NCI-H510A treated with DMSO at 0.1 percent for 48 hours (cell line): ENCODE measurements at regions not wholly inside any gene's neighbourhood (a gene's known extent, or its start where the extent isn't known, plus 50 kb on each side); places are given as distances from the start of the nearest gene placed in this dataset.

Experiments used
- DNase-seq: peaks from one replicate; lab custom pipeline; 2025; lab: John Stamatoyannopoulos, UW

GRCh38 chr17:70654706-70655105 is 485.4 kb downstream of the KCNJ2 start:
- DNase-seq = no peak

DNA sequence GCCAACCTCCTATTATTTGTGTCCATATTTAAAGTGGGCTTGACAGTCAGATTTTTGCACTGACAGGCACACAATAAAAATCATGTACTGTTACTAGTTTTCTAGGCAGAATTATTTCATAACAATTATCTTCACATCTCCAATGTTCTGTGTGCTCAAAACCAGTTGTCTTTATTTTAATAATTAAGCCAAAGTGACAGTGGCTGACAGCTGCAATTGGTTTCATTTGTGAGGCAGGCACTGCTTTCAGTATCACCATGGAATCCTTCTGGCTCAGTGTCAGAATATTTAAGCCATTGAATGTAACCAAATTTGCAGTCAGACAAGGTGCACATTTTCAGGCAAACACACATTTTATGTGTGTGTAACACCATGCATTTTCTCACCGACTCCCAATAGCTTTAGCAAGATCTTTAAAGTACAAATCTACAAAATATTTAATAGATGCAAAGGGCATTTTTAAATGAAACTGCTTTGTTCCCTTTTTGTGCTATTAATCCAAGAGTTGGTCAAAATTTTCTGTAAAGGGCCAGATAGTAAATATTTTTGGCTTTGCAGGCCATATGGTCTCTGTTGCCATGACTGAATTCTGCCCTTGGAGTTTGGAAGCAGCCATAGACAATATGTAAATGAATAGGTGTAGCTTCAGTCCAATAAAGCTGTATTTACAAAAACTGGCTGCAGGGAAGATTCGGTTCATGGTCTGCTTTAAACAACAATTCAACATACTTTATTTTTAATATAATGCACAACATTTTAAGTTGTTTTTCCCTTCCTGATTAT is 486.0 kb downstream of the KCNJ2 start:
- DNase-seq = no peak

GRCh38 chr17:70658317-70658716 is 489.0 kb downstream of the KCNJ2 start:
- no peak for DNase-seq

DNA sequence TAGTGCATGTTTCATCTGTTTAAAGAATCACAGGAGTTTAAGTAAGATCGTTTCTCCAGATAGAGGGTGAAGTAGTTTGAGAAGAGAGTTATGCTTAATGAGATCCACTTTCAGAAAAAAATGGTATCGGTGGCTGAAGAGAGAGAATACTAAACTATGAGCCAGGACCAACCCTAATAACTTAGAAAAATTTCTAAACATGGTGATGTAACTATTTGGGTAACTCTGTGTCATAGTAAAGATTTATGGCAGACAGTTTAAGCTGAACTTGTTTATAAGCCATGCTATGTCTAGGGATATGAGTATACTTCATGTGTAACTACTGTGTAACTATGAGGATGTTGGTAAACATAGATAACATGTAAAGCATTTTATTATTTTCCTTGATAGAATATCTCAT is 489.5 kb downstream of the KCNJ2 start:
- DNase-seq = no peak

GRCh38 chr17:70661342-70662222 is 492.2 kb downstream of the KCNJ2 start:
- peak; percentile 98 for DNase-seq

DNA sequence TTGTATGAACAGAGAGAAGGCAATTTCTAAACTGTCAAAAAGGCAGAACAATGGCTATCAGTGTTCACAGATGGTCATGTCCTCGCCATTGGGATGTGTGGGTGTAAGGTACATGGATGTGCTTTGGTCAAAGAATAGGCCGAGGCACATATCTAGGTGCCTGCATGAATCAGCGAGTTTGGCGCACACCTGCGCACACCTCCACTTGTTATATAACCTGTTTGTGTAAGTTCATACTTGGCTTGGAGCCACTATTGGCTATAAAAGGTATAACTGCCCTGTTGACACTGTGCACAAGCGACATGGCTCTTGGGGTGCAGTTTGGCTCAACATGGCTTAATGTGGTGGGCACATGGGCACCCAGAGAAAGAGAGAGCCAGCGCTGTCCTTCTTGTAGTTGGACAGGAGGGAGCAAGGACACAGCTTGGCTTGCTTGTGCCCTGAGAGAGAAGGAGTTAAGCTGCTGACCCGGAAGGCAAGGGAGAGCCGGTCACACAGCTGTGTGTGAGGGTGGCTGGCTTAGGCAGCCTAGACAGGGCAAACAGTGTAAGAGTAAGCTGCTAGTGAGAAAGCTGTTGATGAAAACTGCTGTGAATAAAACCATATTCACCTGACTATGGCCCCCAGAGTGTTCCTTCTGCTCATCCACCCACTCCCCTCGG is 499.1 kb downstream of the KCNJ2 start:
- peak; percentile 87 for DNase-seq

- DNase-seq = no peak
Observed at GRCh38 chr17:70668938-70669778, 499.8 kb downstream of the KCNJ2 start.

GRCh38 chr17:70674061-70674460 is 504.7 kb downstream of the KCNJ2 start:
- no peak for DNase-seq

DNA sequence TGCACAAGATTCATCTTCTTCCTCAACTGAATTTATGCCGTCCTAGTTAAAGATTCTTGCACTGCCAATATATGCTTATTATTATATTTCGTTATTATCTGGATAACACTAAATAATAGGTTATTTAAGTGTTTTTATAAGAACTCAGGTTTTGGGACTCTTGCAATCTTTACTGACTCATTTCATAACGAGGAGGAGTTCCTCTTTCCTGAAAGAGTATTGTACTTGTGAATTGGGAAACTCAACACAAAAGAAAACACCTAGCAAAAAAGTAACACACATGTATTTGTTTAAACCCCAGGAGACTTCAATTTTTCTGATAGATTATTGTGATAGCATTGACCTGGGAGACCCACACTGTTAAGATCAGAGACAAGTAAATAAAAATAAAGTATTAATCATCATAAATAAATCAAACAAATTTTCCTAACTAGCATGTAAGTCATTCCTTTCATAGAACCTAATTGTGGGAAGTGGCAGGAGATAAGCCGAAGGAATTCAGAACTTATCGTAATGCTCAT is 505.8 kb downstream of the KCNJ2 start:
- DNase-seq = no peak

DNA sequence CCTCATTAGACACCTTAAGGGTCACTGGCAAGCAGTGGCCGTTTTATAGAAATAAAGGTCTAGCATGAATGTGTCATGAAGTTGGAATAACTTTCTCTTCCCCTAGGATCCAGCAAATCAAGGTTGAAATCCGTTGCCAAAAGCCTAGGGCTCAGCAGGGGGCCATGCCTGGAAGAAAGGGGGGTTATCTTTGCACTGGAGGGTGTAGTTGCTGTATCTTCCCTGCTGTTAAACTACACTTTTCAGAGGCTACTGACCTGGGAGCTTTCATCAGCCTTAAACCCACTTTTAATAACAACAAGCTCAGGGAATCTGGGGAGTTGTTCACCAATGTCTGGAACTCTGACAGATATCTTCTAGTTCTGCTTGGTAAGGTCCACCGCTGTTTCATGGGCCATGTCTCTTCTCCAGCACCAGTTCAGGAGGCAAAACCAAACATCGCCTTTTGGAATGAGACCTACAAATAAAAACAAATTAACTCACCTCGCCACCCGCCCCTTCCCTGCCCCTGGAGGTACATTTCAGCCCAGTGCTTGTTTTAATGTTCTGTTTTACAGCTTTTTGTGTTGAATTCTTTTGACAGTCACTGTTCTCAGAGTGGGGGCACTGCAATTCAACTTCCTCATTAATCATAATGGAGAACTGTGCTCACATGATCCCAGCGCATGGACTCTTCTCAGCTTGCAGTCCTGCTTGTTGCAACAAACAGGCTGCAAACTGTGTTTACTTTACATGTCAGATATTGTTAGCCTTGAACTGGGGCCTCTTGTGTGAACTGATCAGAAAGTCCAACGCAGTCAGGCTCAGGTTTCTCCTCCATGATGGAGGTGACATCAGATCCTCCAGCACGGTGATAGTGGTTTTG is 508.7 kb downstream of the KCNJ2 start:
- peak; percentile 93 for DNase-seq

- no peak for DNase-seq
Observed at GRCh38 chr17:70678889-70679288, 509.6 kb downstream of the KCNJ2 start.

- DNase-seq = no peak
Observed at GRCh38 chr17:70683936-70684335, 514.6 kb downstream of the KCNJ2 start.

- no peak for DNase-seq
Observed at GRCh38 chr17:70687421-70687820, 518.1 kb downstream of the KCNJ2 start.

DNA sequence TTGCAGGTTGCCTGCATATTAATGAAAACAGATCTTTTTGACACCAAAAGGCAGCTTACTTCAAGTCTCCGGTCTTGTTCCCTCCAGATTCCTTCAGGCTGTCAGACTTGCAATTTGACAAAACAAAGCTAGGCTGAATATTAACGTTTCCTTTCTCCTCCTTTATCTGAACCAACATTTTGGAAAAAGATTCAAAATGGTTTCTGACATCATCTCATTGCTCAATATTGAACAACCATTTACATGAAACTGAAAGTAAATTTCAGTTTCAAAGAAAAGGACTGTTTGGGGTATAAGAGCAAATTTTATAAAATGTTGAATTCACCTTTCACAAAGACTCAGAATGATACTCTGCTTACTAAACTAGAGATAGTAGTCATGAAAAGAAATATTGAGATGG is 521.8 kb downstream of the KCNJ2 start:
- DNase-seq = no peak

- no peak for DNase-seq
Observed at GRCh38 chr17:70699408-70699807, 530.1 kb downstream of the KCNJ2 start.

DNA sequence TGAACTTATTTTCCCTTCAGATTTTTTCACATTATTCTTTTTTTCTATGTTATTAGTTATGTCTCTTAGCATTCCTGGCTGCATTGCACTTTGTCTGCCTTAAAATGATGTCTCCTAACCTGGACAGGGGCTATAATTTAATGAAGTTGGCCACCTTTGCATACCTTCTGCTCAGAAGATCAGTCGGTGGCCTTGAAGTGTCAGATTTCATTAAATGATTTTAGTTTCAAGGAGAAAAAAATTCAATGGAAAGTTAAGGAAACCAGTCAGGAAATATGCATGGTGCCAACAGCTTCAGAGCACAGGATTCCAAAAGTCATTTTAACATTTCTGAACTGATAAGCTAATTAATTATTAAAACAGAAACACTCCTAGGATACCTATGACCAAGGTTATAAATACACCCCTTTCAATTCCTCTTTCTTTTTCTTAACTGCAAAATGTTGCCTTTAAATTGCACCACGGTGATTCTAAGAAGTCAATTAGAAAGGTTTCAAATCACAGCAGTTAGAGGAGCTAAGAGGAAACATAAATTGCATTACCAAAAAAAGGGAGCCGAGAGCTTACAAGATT is 533.4 kb downstream of the KCNJ2 start:
- no peak for DNase-seq

GRCh38 chr17:70709596-70709995 is 540.3 kb downstream of the KCNJ2 start:
- DNase-seq = no peak

GRCh38 chr17:70713694-70714093 is 544.4 kb downstream of the KCNJ2 start:
- no peak for DNase-seq

- no peak for DNase-seq
Observed at GRCh38 chr17:70716551-70716950, 547.2 kb downstream of the KCNJ2 start.

DNA sequence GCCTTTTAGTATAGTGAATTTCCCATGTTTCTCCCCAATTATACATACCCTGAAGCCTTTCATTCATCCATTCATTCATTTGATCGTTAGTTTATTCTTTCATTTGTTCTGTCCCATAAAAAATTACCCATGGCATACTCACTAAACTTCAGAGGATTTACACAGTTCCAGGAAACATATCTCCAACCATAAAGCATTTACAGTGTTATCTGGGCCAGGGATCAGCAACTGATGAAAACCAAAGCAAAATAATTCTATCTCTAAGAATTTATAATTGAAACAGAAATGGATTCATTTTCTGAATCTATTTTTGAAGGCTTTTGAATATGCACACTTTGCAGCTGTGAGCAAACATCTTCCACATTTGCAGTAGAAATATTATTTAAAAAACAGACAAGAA is 547.7 kb downstream of the KCNJ2 start:
- DNase-seq = no peak
